ENCODE measurements at regions not wholly inside any gene's neighbourhood (a gene's known extent, or its start where the extent isn't known, plus 50 kb on each side); places are given as distances from the start of the nearest gene placed in this dataset.
"Not testable (repeated sequence)": the region's sequence is repeated elsewhere in the genome, so short reads cannot be mapped to it uniquely, and the experiment has no call there.

- H3F3A ChIP-seq (ENCODE audit: low read depth); DNase-seq (ENCODE audit: low spot score); H2AFZ ChIP-seq (replicated peaks); H3K4me3 ChIP-seq; H3K27me3 ChIP-seq; H3K9me3 ChIP-seq (ENCODE audit: low read depth); H3K36me3 Mint-ChIP-seq; H3K4me2 ChIP-seq; H3K27ac Mint-ChIP-seq; H4K20me1 ChIP-seq (ENCODE audit: low read depth); H3K36me3 ChIP-seq; H3K27ac ChIP-seq; H3K4me3 Mint-ChIP-seq; H3K79me2 ChIP-seq (ENCODE audit: low read depth); H3K4me1 ChIP-seq; H3K9me3 Mint-ChIP-seq; H3K9ac ChIP-seq; H3K27me3 Mint-ChIP-seq (ENCODE audit: insufficient read depth, low read depth); H3K4me1 Mint-ChIP-seq: not testable (repeated sequence)
- TF ChIP-seq CTCF (IDR thresholded peaks at IDR 0.05): peak; percentile 27
These were observed 202.0 kb downstream of the CEP170 start for GRCh38 chr1:243053048-243053447.

- H2AFZ ChIP-seq (replicated peaks); H3K9me3 Mint-ChIP-seq; H3K4me1 Mint-ChIP-seq; H3F3A ChIP-seq (ENCODE audit: low read depth); H4K20me1 ChIP-seq (ENCODE audit: low read depth); H3K27me3 ChIP-seq; DNase-seq (ENCODE audit: low spot score); H3K4me2 ChIP-seq; H3K36me3 Mint-ChIP-seq; H3K9ac ChIP-seq; H3K4me3 ChIP-seq; H3K27me3 Mint-ChIP-seq (ENCODE audit: insufficient read depth, low read depth); H3K4me1 ChIP-seq; H3K27ac Mint-ChIP-seq; H3K27ac ChIP-seq; H3K9me3 ChIP-seq (ENCODE audit: low read depth); H3K36me3 ChIP-seq; H3K4me3 Mint-ChIP-seq; H3K79me2 ChIP-seq (ENCODE audit: low read depth): not testable (repeated sequence)
These were observed 204.5 kb downstream of the CEP170 start for GRCh38 chr1:243050613-243051012.

GRCh38 chr1:243049716-243050115 is 205.4 kb downstream of the CEP170 start:
- not testable (repeated sequence) for H3K4me3 Mint-ChIP-seq; H3K27ac Mint-ChIP-seq; H3K4me1 ChIP-seq; H3K27ac ChIP-seq; H3K9me3 ChIP-seq (ENCODE audit: low read depth); H3K9me3 Mint-ChIP-seq; H3K4me1 Mint-ChIP-seq; DNase-seq (ENCODE audit: low spot score); H3K36me3 Mint-ChIP-seq; H3K27me3 ChIP-seq; H3K9ac ChIP-seq; H4K20me1 ChIP-seq (ENCODE audit: low read depth); H3K79me2 ChIP-seq (ENCODE audit: low read depth); H3F3A ChIP-seq (ENCODE audit: low read depth); H2AFZ ChIP-seq (replicated peaks); H3K36me3 ChIP-seq; H3K4me3 ChIP-seq; H3K4me2 ChIP-seq; H3K27me3 Mint-ChIP-seq (ENCODE audit: insufficient read depth, low read depth)

- DNase-seq (ENCODE audit: low spot score); H3K9me3 Mint-ChIP-seq; H3K27ac Mint-ChIP-seq: not testable (repeated sequence)
These were observed 233.7 kb downstream of the CEP170 start for GRCh38 chr1:243021365-243021764.

GRCh38 chr1:243019030-243019635 is 235.9 kb downstream of the CEP170 start:
- not testable (repeated sequence) for H3K27ac Mint-ChIP-seq

More at GRCh38 chr1:243021365-243021764, 233.7 kb downstream of the CEP170 start:
- not testable (repeated sequence) for H2AFZ ChIP-seq (replicated peaks); H3F3A ChIP-seq (ENCODE audit: low read depth); H3K4me2 ChIP-seq; H3K27me3 ChIP-seq; H3K4me3 ChIP-seq; H4K20me1 ChIP-seq (ENCODE audit: low read depth); H3K9ac ChIP-seq; H3K4me1 Mint-ChIP-seq; H3K36me3 Mint-ChIP-seq; H3K79me2 ChIP-seq (ENCODE audit: low read depth); H3K27ac ChIP-seq; H3K9me3 ChIP-seq (ENCODE audit: low read depth); H3K36me3 ChIP-seq; H3K4me1 ChIP-seq; H3K27me3 Mint-ChIP-seq (ENCODE audit: insufficient read depth, low read depth); H3K4me3 Mint-ChIP-seq

More at GRCh38 chr1:243019030-243019635, 235.9 kb downstream of the CEP170 start:
- not testable (repeated sequence) for H3K27ac ChIP-seq; H3K9me3 Mint-ChIP-seq; H3K4me1 Mint-ChIP-seq; H3K4me3 Mint-ChIP-seq; H3K79me2 ChIP-seq (ENCODE audit: low read depth); H3K4me3 ChIP-seq; H3K4me1 ChIP-seq; H3K9me3 ChIP-seq (ENCODE audit: low read depth); H3F3A ChIP-seq (ENCODE audit: low read depth); H3K36me3 ChIP-seq; DNase-seq (ENCODE audit: low spot score); H3K27me3 Mint-ChIP-seq (ENCODE audit: insufficient read depth, low read depth); H3K9ac ChIP-seq; H2AFZ ChIP-seq (replicated peaks); H3K27me3 ChIP-seq; H3K4me2 ChIP-seq; H3K36me3 Mint-ChIP-seq; H4K20me1 ChIP-seq (ENCODE audit: low read depth)
